NCI-H1436 (cell line): ENCODE measurements at regions not wholly inside any gene's neighbourhood (a gene's known extent, or its start where the extent isn't known, plus 50 kb on each side); places are given as distances from the start of the nearest gene placed in this dataset.

Experiments
- DNase-seq: peaks from one replicate; lab custom pipeline; 2025; lab: John Stamatoyannopoulos, UW

- no peak for DNase-seq
Measured at GRCh38 chr12:115506822-115507559, 770.5 kb downstream of the MED13L start.

- no peak for DNase-seq
Measured at GRCh38 chr12:115504306-115505290, 772.9 kb downstream of the MED13L start.

GRCh38 chr12:115500872-115501271 is 776.6 kb downstream of the MED13L start:
- no peak for DNase-seq

- DNase-seq: no peak
Measured at GRCh38 chr12:115495300-115495699, 782.2 kb downstream of the MED13L start.

- DNase-seq: no peak
Measured at GRCh38 chr12:115492553-115492952, 784.9 kb downstream of the MED13L start.

- DNase-seq: no peak
Measured at GRCh38 chr12:115491511-115492250, 785.8 kb downstream of the MED13L start.

- DNase-seq: no peak
Measured at GRCh38 chr12:115489253-115489652, 788.2 kb downstream of the MED13L start.

GRCh38 chr12:115485967-115486366 is 791.5 kb downstream of the MED13L start:
- DNase-seq: no peak

- DNase-seq: no peak
Measured at GRCh38 chr12:115485503-115485902, 792.0 kb downstream of the MED13L start.

GRCh38 chr12:115482943-115483342 is 794.5 kb downstream of the MED13L start:
- no peak for DNase-seq

- no peak for DNase-seq
Measured at GRCh38 chr12:115481141-115481540, 796.4 kb downstream of the MED13L start.

- no peak for DNase-seq
Measured at GRCh38 chr12:115478505-115478904, 794.5 kb upstream of the TBX3 start.

- no peak for DNase-seq
Measured at GRCh38 chr12:115474539-115475353, 790.8 kb upstream of the TBX3 start.

GRCh38 chr12:115473257-115473956 is 789.4 kb upstream of the TBX3 start:
- no peak for DNase-seq

- no peak for DNase-seq
Measured at GRCh38 chr12:115472852-115473251, 788.9 kb upstream of the TBX3 start.

- no peak for DNase-seq
Measured at GRCh38 chr12:115470977-115471376, 787.0 kb upstream of the TBX3 start.

GRCh38 chr12:115470526-115470925 is 786.6 kb upstream of the TBX3 start:
- no peak for DNase-seq

GRCh38 chr12:115468087-115468510 is 784.1 kb upstream of the TBX3 start:
- DNase-seq: no peak

GRCh38 chr12:115467531-115467930 is 783.6 kb upstream of the TBX3 start:
- no peak for DNase-seq

GRCh38 chr12:115466076-115466475 is 782.1 kb upstream of the TBX3 start:
- DNase-seq: no peak

GRCh38 chr12:115464661-115465060 is 780.7 kb upstream of the TBX3 start:
- DNase-seq: no peak
